ENCODE measurements at regions not wholly inside any gene's neighbourhood (a gene's known extent, or its start where the extent isn't known, plus 50 kb on each side); places are given as distances from the start of the nearest gene placed in this dataset.

DNA sequence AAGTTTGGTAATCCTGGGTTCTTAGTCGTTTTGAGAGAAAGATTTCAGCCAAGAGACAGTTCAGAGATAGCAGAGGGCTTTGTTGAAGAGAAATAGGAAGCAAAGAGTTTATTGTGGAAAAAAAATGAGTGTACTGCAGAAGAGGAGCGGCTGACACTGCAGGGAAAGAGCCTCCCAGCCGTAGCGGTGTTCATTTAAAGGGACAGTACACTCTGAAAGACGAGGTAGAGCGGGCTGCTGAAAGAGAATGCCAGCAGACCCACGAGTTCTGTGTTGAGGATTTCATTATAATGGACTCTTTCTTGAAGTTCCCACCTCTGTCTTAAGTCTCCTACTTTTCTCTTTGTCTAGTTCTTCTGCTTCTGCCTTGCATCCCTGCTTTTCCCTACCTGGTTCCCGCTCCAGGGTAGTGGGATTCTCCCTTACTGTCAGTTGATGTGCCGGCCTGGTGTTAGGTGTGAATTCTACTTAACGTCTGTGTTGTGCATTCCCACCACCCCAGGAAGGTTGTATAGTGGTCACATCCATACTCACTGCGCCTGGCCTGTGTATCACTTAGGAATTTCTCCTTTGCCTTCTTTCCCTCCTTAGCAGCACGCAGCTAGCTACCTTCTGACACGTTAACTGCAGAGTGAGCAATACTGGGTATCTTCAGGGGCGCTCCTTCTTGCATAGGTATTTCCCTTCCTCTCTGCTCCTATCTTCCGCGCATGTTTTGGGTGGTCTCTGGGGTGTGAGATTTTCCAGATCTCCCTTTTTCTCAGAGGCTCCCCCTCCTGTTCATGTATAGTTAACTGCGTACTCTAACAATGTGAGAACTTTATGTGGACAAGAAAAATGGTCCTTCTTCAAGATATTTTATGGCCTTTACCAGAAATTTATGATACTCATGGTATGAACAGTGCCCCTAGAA, 164.5 kb downstream of the PTH2R start:
- Histone ChIP-seq H3K4me1 (ENCODE audit: low read depth) (no peaks in the 10 kb centered on the region), H3K4me3 (no peak overlapping the region), H3K36me3 (ENCODE audit: low read depth) (no peaks in the 10 kb centered on the region), H3K9me3 (no peaks in the 10 kb centered on the region)
- peak in 1 of 3 donors; percentile 26 for DNase-seq
- ATAC-seq, result peak; percentile 58
- intact Hi-C loops (cut with DNase I, micrococcal nuclease), result no loop called here
- no peak for TF ChIP-seq CTCF (IDR thresholded peaks at IDR 0.05)

DNA sequence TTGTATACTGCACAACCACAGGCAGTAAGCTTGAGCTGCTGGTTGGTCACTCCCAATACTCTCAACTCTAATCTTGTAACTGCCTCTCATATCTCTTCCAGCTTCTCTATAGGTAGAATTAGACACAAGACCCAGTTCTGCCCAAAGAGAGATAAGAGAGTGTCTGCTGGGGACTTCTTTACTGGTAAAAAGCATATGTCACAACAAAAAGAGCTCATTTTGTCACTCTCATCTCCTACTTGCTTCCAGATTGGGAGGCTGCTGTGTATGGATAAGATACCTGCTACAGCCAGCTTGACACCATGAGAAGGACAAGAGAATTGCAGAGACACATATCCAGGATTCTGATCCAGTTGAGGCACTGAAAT, 165.2 kb downstream of the PTH2R start:
- no peak for DNase-seq
- ATAC-seq, result no peak
- no peak for TF ChIP-seq CTCF (IDR thresholded peaks at IDR 0.05)
- intact Hi-C loops (cut with DNase I, micrococcal nuclease), result no loop called here
- Histone ChIP-seq H3K4me3 (no peak overlapping the region), H3K36me3 (ENCODE audit: low read depth) (no peaks in the 10 kb centered on the region), H3K4me1 (ENCODE audit: low read depth) (no peaks in the 10 kb centered on the region), H3K9me3 (no peaks in the 10 kb centered on the region)

GRCh38 chr2:208573569-208573968, 167.0 kb downstream of the PTH2R start:
- intact Hi-C loops (cut with DNase I, micrococcal nuclease), result no loop called here
- Histone ChIP-seq H3K9me3 (peaks cover 4% of the 10 kb centered on the region), H3K36me3 (ENCODE audit: low read depth) (no peaks in the 10 kb centered on the region), H3K4me3 (no peak overlapping the region), H3K4me1 (ENCODE audit: low read depth) (no peaks in the 10 kb centered on the region)
- ATAC-seq (peak; percentile 75), DNase-seq (peak in 1 of 3 donors; percentile 51)
- no peak for TF ChIP-seq CTCF (IDR thresholded peaks at IDR 0.05)

- intact Hi-C loops (cut with DNase I, micrococcal nuclease), result no loop called here
- H3K4me3 ChIP-seq, result no peak overlapping the region
- ATAC-seq (no peak), DNase-seq (no peak)
- no peak for TF ChIP-seq CTCF (IDR thresholded peaks at IDR 0.05)
- H3K4me1 ChIP-seq (ENCODE audit: low read depth), result no peaks in the 10 kb centered on the region
- no peaks in the 10 kb centered on the region for H3K36me3 ChIP-seq (ENCODE audit: low read depth)
- H3K9me3 ChIP-seq, result peaks cover 4% of the 10 kb centered on the region
Observed at GRCh38 chr2:208579678-208580077, 173.1 kb downstream of the PTH2R start.

- no peak overlapping the region for H3K4me3 ChIP-seq
- DNase-seq (no peak), ATAC-seq (no peak)
- TF ChIP-seq CTCF (IDR thresholded peaks at IDR 0.05), result no peak
- intact Hi-C loops (cut with DNase I, micrococcal nuclease), result no loop called here
- no peaks in the 10 kb centered on the region for H3K9me3 ChIP-seq
- H3K4me1 ChIP-seq (ENCODE audit: low read depth), result no peaks in the 10 kb centered on the region
- no peaks in the 10 kb centered on the region for H3K36me3 ChIP-seq (ENCODE audit: low read depth)
Observed at GRCh38 chr2:208584378-208584985, 177.9 kb downstream of the PTH2R start.
